ENCODE measurements at regions not wholly inside any gene's neighbourhood (a gene's known extent, or its start where the extent isn't known, plus 50 kb on each side); places are given as distances from the start of the nearest gene placed in this dataset.

GRCh38 chr13:61495648-61496047, 80.0 kb upstream of the PCDH20 start:
- TF ChIP-seq, protein P1, sequence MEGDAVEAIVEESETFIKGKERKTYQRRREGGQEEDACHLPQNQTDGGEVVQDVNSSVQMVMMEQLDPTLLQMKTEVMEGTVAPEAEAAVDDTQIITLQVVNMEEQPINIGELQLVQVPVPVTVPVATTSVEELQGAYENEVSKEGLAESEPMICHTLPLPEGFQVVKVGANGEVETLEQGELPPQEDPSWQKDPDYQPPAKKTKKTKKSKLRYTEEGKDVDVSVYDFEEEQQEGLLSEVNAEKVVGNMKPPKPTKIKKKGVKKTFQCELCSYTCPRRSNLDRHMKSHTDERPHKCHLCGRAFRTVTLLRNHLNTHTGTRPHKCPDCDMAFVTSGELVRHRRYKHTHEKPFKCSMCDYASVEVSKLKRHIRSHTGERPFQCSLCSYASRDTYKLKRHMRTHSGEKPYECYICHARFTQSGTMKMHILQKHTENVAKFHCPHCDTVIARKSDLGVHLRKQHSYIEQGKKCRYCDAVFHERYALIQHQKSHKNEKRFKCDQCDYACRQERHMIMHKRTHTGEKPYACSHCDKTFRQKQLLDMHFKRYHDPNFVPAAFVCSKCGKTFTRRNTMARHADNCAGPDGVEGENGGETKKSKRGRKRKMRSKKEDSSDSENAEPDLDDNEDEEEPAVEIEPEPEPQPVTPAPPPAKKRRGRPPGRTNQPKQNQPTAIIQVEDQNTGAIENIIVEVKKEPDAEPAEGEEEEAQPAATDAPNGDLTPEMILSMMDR (IDR thresholded peaks at IDR 0.05), result no peak
- TF ChIP-seq POLR2A (IDR thresholded peaks at IDR 0.05), result no peak
